ENCODE measurements at regions not wholly inside any gene's neighbourhood (a gene's known extent, or its start where the extent isn't known, plus 50 kb on each side); places are given as distances from the start of the nearest gene placed in this dataset.
A peak's percentile ranks its signal among the peaks of the same experiment; 100 is the strongest.

- DNase-seq, result no peak
Observed at GRCh38 chr5:8924054-8924793, 621.7 kb downstream of the SEMA5A start.

GRCh38 chr5:8930021-8930420, 615.9 kb downstream of the SEMA5A start:
- DNase-seq, result no peak

GRCh38 chr5:8934455-8934854, 611.4 kb downstream of the SEMA5A start:
- DNase-seq, result no peak

GRCh38 chr5:8940934-8941333, 604.9 kb downstream of the SEMA5A start:
- DNase-seq, result no peak

GRCh38 chr5:8943301-8943700, 602.6 kb downstream of the SEMA5A start:
- DNase-seq, result peak; percentile 8

- no peak for DNase-seq
Observed at GRCh38 chr5:8944005-8944404, 601.9 kb downstream of the SEMA5A start.

- no peak for DNase-seq
Observed at GRCh38 chr5:8945972-8946371, 599.9 kb downstream of the SEMA5A start.

- no peak for DNase-seq
Observed at GRCh38 chr5:8949908-8950307, 596.0 kb downstream of the SEMA5A start.

- DNase-seq, result no peak
Observed at GRCh38 chr5:8952147-8952546, 593.7 kb downstream of the SEMA5A start.

GRCh38 chr5:8953016-8953415, 592.9 kb downstream of the SEMA5A start:
- DNase-seq, result no peak

GRCh38 chr5:8953911-8954438, 591.9 kb downstream of the SEMA5A start:
- no peak for DNase-seq

- peak; percentile 4 for DNase-seq
Observed at GRCh38 chr5:8954801-8955200, 591.1 kb downstream of the SEMA5A start.

GRCh38 chr5:8956659-8957058, 589.2 kb downstream of the SEMA5A start:
- no peak for DNase-seq

GRCh38 chr5:8958602-8959001, 587.3 kb downstream of the SEMA5A start:
- no peak for DNase-seq

GRCh38 chr5:8961219-8961618, 584.7 kb downstream of the SEMA5A start:
- DNase-seq, result no peak

GRCh38 chr5:8961956-8962355, 583.9 kb downstream of the SEMA5A start:
- DNase-seq, result no peak

- DNase-seq, result peak; percentile 1
Observed at GRCh38 chr5:8981016-8981415, 564.9 kb downstream of the SEMA5A start.

GRCh38 chr5:8981496-8981895, 564.4 kb downstream of the SEMA5A start:
- no peak for DNase-seq

- DNase-seq, result no peak
Observed at GRCh38 chr5:8984386-8984785, 561.5 kb downstream of the SEMA5A start.
